Neural cell (in vitro differentiated cells): ENCODE measurements at regions not wholly inside any gene's neighbourhood (a gene's known extent, or its start where the extent isn't known, plus 50 kb on each side); places are given as distances from the start of the nearest gene placed in this dataset.

Experiments used
- POLR2AphosphoS5 ChIP-seq: IDR thresholded peaks from 2 replicates; pipeline ENCODE4 v1.6.1; 2012
- TF ChIP-seq, protein P1 (sequence below): fragments of 450-650 bp; IDR thresholded peaks from 2 replicates; pipeline ENCODE4 v1.5.1; 2014; ENCODE audit warnings: antibody characterized with exemption, mild to moderate bottlenecking, moderate library complexity; ENCODE audit not compliant: poor library complexity, severe bottlenecking

DNA sequence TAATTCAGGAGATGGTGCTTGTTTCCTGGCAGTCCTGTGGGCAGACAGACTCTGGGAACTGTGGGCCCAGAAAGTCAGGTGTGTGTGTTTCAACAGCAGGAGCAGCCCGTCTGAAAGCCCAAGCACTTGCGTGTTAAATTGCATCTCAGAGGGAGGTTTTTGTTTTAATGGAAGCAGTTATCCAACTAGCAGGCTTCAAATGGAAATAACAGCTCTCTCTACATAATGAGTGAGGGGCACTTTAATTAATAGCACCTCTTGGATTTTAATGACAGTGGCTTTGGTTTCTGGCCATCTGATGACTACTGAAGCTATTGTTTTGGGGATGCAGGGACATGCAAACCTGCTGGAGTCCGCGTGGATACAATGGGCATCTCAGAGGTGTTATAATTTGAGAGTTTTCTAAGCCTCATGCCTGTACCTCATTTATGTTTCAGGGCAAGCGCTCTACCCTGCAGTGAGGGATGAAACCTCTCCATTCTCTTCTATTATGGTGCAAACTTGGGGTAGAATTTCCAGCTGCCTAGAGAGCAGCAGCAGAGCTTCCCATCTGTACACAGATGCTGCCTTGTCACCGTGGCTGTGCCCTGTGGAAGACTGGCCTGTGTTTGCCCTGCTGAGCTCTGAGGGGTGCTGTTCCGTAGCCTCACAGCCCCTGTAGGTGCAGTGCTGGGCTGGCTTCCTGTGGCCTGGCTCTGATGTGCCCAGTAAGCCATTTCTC, 206.6 kb upstream of the GPR26 start:
- TF ChIP-seq, protein P1, sequence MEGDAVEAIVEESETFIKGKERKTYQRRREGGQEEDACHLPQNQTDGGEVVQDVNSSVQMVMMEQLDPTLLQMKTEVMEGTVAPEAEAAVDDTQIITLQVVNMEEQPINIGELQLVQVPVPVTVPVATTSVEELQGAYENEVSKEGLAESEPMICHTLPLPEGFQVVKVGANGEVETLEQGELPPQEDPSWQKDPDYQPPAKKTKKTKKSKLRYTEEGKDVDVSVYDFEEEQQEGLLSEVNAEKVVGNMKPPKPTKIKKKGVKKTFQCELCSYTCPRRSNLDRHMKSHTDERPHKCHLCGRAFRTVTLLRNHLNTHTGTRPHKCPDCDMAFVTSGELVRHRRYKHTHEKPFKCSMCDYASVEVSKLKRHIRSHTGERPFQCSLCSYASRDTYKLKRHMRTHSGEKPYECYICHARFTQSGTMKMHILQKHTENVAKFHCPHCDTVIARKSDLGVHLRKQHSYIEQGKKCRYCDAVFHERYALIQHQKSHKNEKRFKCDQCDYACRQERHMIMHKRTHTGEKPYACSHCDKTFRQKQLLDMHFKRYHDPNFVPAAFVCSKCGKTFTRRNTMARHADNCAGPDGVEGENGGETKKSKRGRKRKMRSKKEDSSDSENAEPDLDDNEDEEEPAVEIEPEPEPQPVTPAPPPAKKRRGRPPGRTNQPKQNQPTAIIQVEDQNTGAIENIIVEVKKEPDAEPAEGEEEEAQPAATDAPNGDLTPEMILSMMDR, result no peak
- TF ChIP-seq POLR2AphosphoS5, result no peak
